ENCODE measurements at regions not wholly inside any gene's neighbourhood (a gene's known extent, or its start where the extent isn't known, plus 50 kb on each side); places are given as distances from the start of the nearest gene placed in this dataset.

GRCh38 chr12:118921761-118922160, 59.6 kb upstream of the SRRM4 start:
- ATAC-seq = no peak
- intact Hi-C loops (cut with DNase I) = no loop called here

GRCh38 chr12:118922405-118922804, 58.9 kb upstream of the SRRM4 start:
- Histone ChIP-seq H3K27me3 (peaks cover 0 to 6% (median 0%) of the 10 kb centered on the region in 9 donors), H3K27ac (no peak overlapping the region), H3K4me3 (no peak overlapping the region), H3K4me1 (no peaks in the 10 kb centered on the region), H3K9me3 (no peaks in the 10 kb centered on the region), H3K36me3 (no peaks in the 10 kb centered on the region)
- TF ChIP-seq CTCF (IDR thresholded peaks at IDR 0.05) = no peak
- no peak for TF ChIP-seq POLR2A (IDR thresholded peaks at IDR 0.05)
- WGBS, 4 donors = 26 to 35% (median 29%) methylated on average over 2 of the region's 2 CpGs
- DNase-seq (no peak), ATAC-seq (no peak)
- intact Hi-C loops (cut with DNase I) = no loop called here

More at GRCh38 chr12:118921761-118922160, 59.6 kb upstream of the SRRM4 start:
- WGBS, 4 donors = 67 to 81% (median 76%) methylated on average over 2 of the region's 2 CpGs
- TF ChIP-seq CTCF (IDR thresholded peaks at IDR 0.05) (no peak), POLR2A (IDR thresholded peaks at IDR 0.05) (no peak)
- no peaks in the 10 kb centered on the region for H3K36me3 ChIP-seq
- H3K27ac ChIP-seq = no peak overlapping the region
- no peaks in the 10 kb centered on the region for H3K9me3 ChIP-seq
- peaks cover 0 to 6% (median 0%) of the 10 kb centered on the region in 9 donors for H3K27me3 ChIP-seq
- no peak for DNase-seq
- H3K4me1 ChIP-seq = no peaks in the 10 kb centered on the region
- H3K4me3 ChIP-seq = no peak overlapping the region

GRCh38 chr12:118925407-118925806, 55.9 kb upstream of the SRRM4 start:
- Histone ChIP-seq H3K4me1 (no peaks in the 10 kb centered on the region), H3K36me3 (no peaks in the 10 kb centered on the region), H3K27ac (no peak overlapping the region), H3K27me3 (peaks cover 0 to 6% (median 0%) of the 10 kb centered on the region in 9 donors), H3K9me3 (no peaks in the 10 kb centered on the region), H3K4me3 (no peak overlapping the region)
- TF ChIP-seq CTCF (IDR thresholded peaks at IDR 0.05) (no peak), POLR2A (IDR thresholded peaks at IDR 0.05) (no peak)
- intact Hi-C loops (cut with DNase I) = no loop called here
- DNase-seq (no peak), ATAC-seq (no peak)
- 13 to 37% (median 28%) methylated on average over 1 of the region's 1 CpG for WGBS, 4 donors

- intact Hi-C loops (cut with DNase I) = no loop called here
- DNase-seq = no peak
- 41 to 57% (median 45%) methylated on average over 3 of the region's 3 CpGs for WGBS, 4 donors
- Histone ChIP-seq H3K4me3 (no peak overlapping the region), H3K27me3 (peaks cover 0 to 3% (median 0%) of the 10 kb centered on the region in 9 donors), H3K9me3 (no peaks in the 10 kb centered on the region), H3K36me3 (no peaks in the 10 kb centered on the region), H3K27ac (no peak overlapping the region), H3K4me1 (no peaks in the 10 kb centered on the region)
- ATAC-seq = no peak
- no peak for TF ChIP-seq POLR2A (IDR thresholded peaks at IDR 0.05)
- TF ChIP-seq CTCF (IDR thresholded peaks at IDR 0.05) = no peak
Observed at GRCh38 chr12:118925826-118926225, 55.5 kb upstream of the SRRM4 start.
